ENCODE measurements at regions not wholly inside any gene's neighbourhood (a gene's known extent, or its start where the extent isn't known, plus 50 kb on each side); places are given as distances from the start of the nearest gene placed in this dataset.

GRCh38 chr3:95401693-95402092 is 1338.8 kb downstream of the NSUN3 start:
- DNase-seq, result no peak

GRCh38 chr3:95407709-95408463 is 1345.0 kb downstream of the NSUN3 start:
- no peak for DNase-seq

- no peak for DNase-seq
These were observed 1345.6 kb downstream of the NSUN3 start for GRCh38 chr3:95408464-95408862.

GRCh38 chr3:95418251-95418650 is 1355.4 kb downstream of the NSUN3 start:
- no peak for DNase-seq

- DNase-seq, result no peak
These were observed 1361.4 kb downstream of the NSUN3 start for GRCh38 chr3:95424279-95424678.

- DNase-seq, result peak; percentile 14
These were observed 1371.6 kb downstream of the NSUN3 start for GRCh38 chr3:95434491-95434890.

GRCh38 chr3:95437409-95437808 is 1374.5 kb downstream of the NSUN3 start:
- no peak for DNase-seq

GRCh38 chr3:95438274-95438673 is 1375.4 kb downstream of the NSUN3 start:
- no peak for DNase-seq

- no peak for DNase-seq
These were observed 1371.6 kb upstream of the EPHA6 start for GRCh38 chr3:95442766-95443165.

GRCh38 chr3:95449841-95450240 is 1364.6 kb upstream of the EPHA6 start:
- no peak for DNase-seq

GRCh38 chr3:95453242-95453641 is 1361.2 kb upstream of the EPHA6 start:
- no peak for DNase-seq

GRCh38 chr3:95456835-95457234 is 1357.6 kb upstream of the EPHA6 start:
- DNase-seq, result no peak

GRCh38 chr3:95459706-95460105 is 1354.7 kb upstream of the EPHA6 start:
- DNase-seq, result no peak

- no peak for DNase-seq
These were observed 1354.1 kb upstream of the EPHA6 start for GRCh38 chr3:95460274-95460673.

GRCh38 chr3:95462161-95462560 is 1352.2 kb upstream of the EPHA6 start:
- no peak for DNase-seq

GRCh38 chr3:95464346-95464745 is 1350.0 kb upstream of the EPHA6 start:
- no peak for DNase-seq

- no peak for DNase-seq
These were observed 1346.1 kb upstream of the EPHA6 start for GRCh38 chr3:95468331-95468730.

- no peak for DNase-seq
These were observed 1340.1 kb upstream of the EPHA6 start for GRCh38 chr3:95474338-95474737.

GRCh38 chr3:95476534-95476933 is 1337.9 kb upstream of the EPHA6 start:
- no peak for DNase-seq

- no peak for DNase-seq
These were observed 1308.2 kb upstream of the EPHA6 start for GRCh38 chr3:95506174-95506573.

GRCh38 chr3:95508124-95508523 is 1306.3 kb upstream of the EPHA6 start:
- DNase-seq, result no peak

- DNase-seq, result no peak
These were observed 1302.6 kb upstream of the EPHA6 start for GRCh38 chr3:95511828-95512227.

- no peak for DNase-seq
These were observed 1300.1 kb upstream of the EPHA6 start for GRCh38 chr3:95514260-95514659.

GRCh38 chr3:95521396-95521795 is 1293.0 kb upstream of the EPHA6 start:
- no peak for DNase-seq

- no peak for DNase-seq
These were observed 1291.9 kb upstream of the EPHA6 start for GRCh38 chr3:95522449-95522848.
